CD14-positive monocyte (primary cell): ENCODE measurements at regions not wholly inside any gene's neighbourhood (a gene's known extent, or its start where the extent isn't known, plus 50 kb on each side); places are given as distances from the start of the nearest gene placed in this dataset.

Source experiments
- DNase-seq, 3 donors: peaks; one replicate each; pipeline ENCODE4 v3.0.0-alpha.2; 2011 to 2022
- H2AFZ ChIP-seq: 2 replicates; pipeline ENCODE4 v1.6.0; 2012; ENCODE audit warnings: mild to moderate bottlenecking, low read depth, low read length, inconsistent platforms; ENCODE audit not compliant: insufficient read depth, poor library complexity, severe bottlenecking
- H3K27ac ChIP-seq, 2 donors: 1 replicate in 1 of 2; 2 replicates in 1 of 2; pipeline ENCODE4 v1.5.1; 2012 to 2013; ENCODE audit warnings: low read length in 2 of 2, control low read depth in 1 of 2, inconsistent platforms in 1 of 2, low read depth in 1 of 2, mild to moderate bottlenecking in 1 of 2
- H3K27me3 ChIP-seq, 2 donors: one replicate each; pipeline versions ENCODE4 v1.6.0 to v1.6.1; 2011 to 2013; ENCODE audit warnings: low read length in 2 of 2; ENCODE audit not compliant: control insufficient read depth in 2 of 2, insufficient read depth in 2 of 2
- H3K36me3 ChIP-seq, 2 donors: replicated peaks in 1 of 2; 1 replicate in 1 of 2; 2 replicates in 1 of 2; pipeline versions ENCODE4 v1.5.1 to v1.6.1; 2012 to 2013; ENCODE audit warnings: low read length in 2 of 2, control low read depth in 1 of 2, inconsistent platforms in 1 of 2, mild to moderate bottlenecking in 1 of 2; ENCODE audit not compliant: insufficient read depth in 2 of 2, control insufficient read depth in 1 of 2
- H3K4me1 ChIP-seq, 2 donors: 1 replicate in 1 of 2; 2 replicates in 1 of 2; pipeline versions ENCODE4 v1.5.1 to v1.6.1; 2012 to 2013; ENCODE audit warnings: low read length in 2 of 2, control low read depth in 1 of 2, inconsistent platforms in 1 of 2, mild to moderate bottlenecking in 1 of 2, moderate library complexity in 1 of 2; ENCODE audit not compliant: insufficient read depth in 2 of 2, control insufficient read depth in 1 of 2
- H3K4me2 ChIP-seq: replicated peaks from 2 replicates; pipeline ENCODE3; 2012; ENCODE audit warnings: low read length, moderate library complexity, mild to moderate bottlenecking; ENCODE audit not compliant: poor library complexity, severe bottlenecking; ENCODE audit errors: extremely low read depth
- H3K4me3 ChIP-seq, 3 experiments: fragments of 200-600 bp in 1 of 3; sonication (generic) in 1 of 3; replicated peaks in 1 of 3; 1 replicate in 2 of 3; 2 replicates in 1 of 3; pipeline ENCODE4 v1.5.1; 2011 to 2013; ENCODE audit warnings: low read length in 3 of 3, mild to moderate bottlenecking in 3 of 3, control low read depth in 2 of 3, low read depth in 2 of 3, inconsistent platforms in 1 of 3, moderate library complexity in 1 of 3
- H3K79me2 ChIP-seq: 2 replicates; pipeline ENCODE4 v1.6.0; 2012; ENCODE audit warnings: mild to moderate bottlenecking, control low read depth, inconsistent platforms, low read length, moderate library complexity; ENCODE audit not compliant: insufficient read depth
- H3K9ac ChIP-seq: 2 replicates; pipeline ENCODE4 v1.6.0; 2017; ENCODE audit warnings: low read length, mild to moderate bottlenecking; ENCODE audit not compliant: insufficient read depth, poor library complexity, severe bottlenecking
- H3K9me3 ChIP-seq, 2 donors: replicated peaks in 1 of 2; 1 replicate in 1 of 2; 2 replicates in 1 of 2; pipeline versions ENCODE4 v1.5.1 to v1.6.1; 2012 to 2013; ENCODE audit warnings: low read length in 2 of 2, control low read depth in 1 of 2; ENCODE audit not compliant: control insufficient read depth in 1 of 2, insufficient read depth in 1 of 2
- H4K20me1 ChIP-seq: 2 replicates; pipeline ENCODE4 v1.6.0; 2012; ENCODE audit warnings: mild to moderate bottlenecking, low read length, control low read depth, moderate library complexity; ENCODE audit not compliant: insufficient read depth
- H3K27ac Mint-ChIP-seq, 7 donors: one replicate each; pipeline ENCODE4 v1.8.0; 2020; ENCODE audit warnings: mild to moderate bottlenecking in 7 of 7, mixed read lengths in 7 of 7, moderate library complexity in 6 of 7, inconsistent platforms in 2 of 7
- H3K27me3 Mint-ChIP-seq, 3 donors: one replicate each; pipeline ENCODE4 v1.8.0; 2021 to 2022; ENCODE audit warnings: low read depth in 3 of 3, mild to moderate bottlenecking in 3 of 3, mixed read lengths in 3 of 3, moderate library complexity in 3 of 3, inconsistent platforms in 1 of 3
- H3K36me3 Mint-ChIP-seq, 2 donors: one replicate each; pipeline ENCODE4 v1.8.0; 2020; ENCODE audit warnings: mixed read lengths in 2 of 2, inconsistent platforms in 1 of 2, mild to moderate bottlenecking in 1 of 2
- H3K4me1 Mint-ChIP-seq: one replicate; pipeline ENCODE4 v1.8.0; 2020; ENCODE audit warnings: mild to moderate bottlenecking, mixed read lengths
- H3K4me3 Mint-ChIP-seq, 2 donors: one replicate each; pipeline ENCODE4 v1.8.0; 2020; ENCODE audit warnings: mild to moderate bottlenecking in 2 of 2, mixed read lengths in 2 of 2, moderate library complexity in 1 of 2
- H3K9me3 Mint-ChIP-seq, 7 donors: one replicate each; pipeline ENCODE4 v1.8.0; 2020 to 2022; ENCODE audit warnings: mixed read lengths in 7 of 7, mild to moderate bottlenecking in 6 of 7, moderate library complexity in 6 of 7, inconsistent platforms in 2 of 7
- WGBS: methylation state at CpG from one replicate; pipeline ENCODE4 v1.1.5; 2013; ENCODE audit warnings: missing lambda C conversion rate; ENCODE audit not compliant: insufficient coverage; 5-methylcytosine and 5-hydroxymethylcytosine counted together
- intact Hi-C, 2 donors: fragments of 100-400 bp; cut with micrococcal nuclease; formaldehyde crosslinking; loops; one replicate each; pipeline versions ENCODE4 v1.15.0 to v1.15.1; 2023
- TF ChIP-seq, protein P1 (sequence below): fragments of 200-600 bp; IDR thresholded peaks from one replicate; pipeline ENCODE4 v1.8.0; 2022; ENCODE audit warnings: antibody characterized with exemption, mild to moderate bottlenecking

- H3K9ac ChIP-seq, result no peak overlapping the region
- H3K79me2 ChIP-seq, result no peaks in the 10 kb centered on the region
- Mint-ChIP-seq H3K4me1 (peaks cover 6% of the 10 kb centered on the region), H3K27ac (no peak overlapping the region), H3K27me3 (peaks cover 0 to 2% (median 0%) of the 10 kb centered on the region in 3 donors), H3K36me3 (no peaks in the 10 kb centered on the region), H3K9me3 (peaks cover 3 to 16% (median 6%) of the 10 kb centered on the region in 7 donors), H3K4me3 (no peak overlapping the region)
- H3K4me1 ChIP-seq, result peaks cover 0 to 9% of the 10 kb centered on the region in 2 donors
- H2AFZ ChIP-seq, result no peak overlapping the region
- no peaks in the 10 kb centered on the region for H3K27me3 ChIP-seq
- H3K4me3 ChIP-seq, result no peak overlapping the region
- no peak overlapping the region for H3K4me2 ChIP-seq
- H4K20me1 ChIP-seq, result no peaks in the 10 kb centered on the region
- no peak overlapping the region for H3K27ac ChIP-seq
- intact Hi-C loops, result no loop called here
- 73% methylated on average over 2 of the region's 10 CpGs for WGBS
- DNase-seq, result no peak
- H3K9me3 ChIP-seq, result no peaks in the 10 kb centered on the region
- TF ChIP-seq, protein P1, sequence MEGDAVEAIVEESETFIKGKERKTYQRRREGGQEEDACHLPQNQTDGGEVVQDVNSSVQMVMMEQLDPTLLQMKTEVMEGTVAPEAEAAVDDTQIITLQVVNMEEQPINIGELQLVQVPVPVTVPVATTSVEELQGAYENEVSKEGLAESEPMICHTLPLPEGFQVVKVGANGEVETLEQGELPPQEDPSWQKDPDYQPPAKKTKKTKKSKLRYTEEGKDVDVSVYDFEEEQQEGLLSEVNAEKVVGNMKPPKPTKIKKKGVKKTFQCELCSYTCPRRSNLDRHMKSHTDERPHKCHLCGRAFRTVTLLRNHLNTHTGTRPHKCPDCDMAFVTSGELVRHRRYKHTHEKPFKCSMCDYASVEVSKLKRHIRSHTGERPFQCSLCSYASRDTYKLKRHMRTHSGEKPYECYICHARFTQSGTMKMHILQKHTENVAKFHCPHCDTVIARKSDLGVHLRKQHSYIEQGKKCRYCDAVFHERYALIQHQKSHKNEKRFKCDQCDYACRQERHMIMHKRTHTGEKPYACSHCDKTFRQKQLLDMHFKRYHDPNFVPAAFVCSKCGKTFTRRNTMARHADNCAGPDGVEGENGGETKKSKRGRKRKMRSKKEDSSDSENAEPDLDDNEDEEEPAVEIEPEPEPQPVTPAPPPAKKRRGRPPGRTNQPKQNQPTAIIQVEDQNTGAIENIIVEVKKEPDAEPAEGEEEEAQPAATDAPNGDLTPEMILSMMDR, result no peak
- H3K36me3 ChIP-seq, result no peaks in the 10 kb centered on the region
Observed at GRCh38 chr6:169145991-169146501, 107.6 kb downstream of the THBS2 start.

GRCh38 chr6:169145496-169145895, 108.2 kb downstream of the THBS2 start:
- DNase-seq, result no peak
- H3K27ac Mint-ChIP-seq, result no peak overlapping the region
- no peak overlapping the region for H3K27ac ChIP-seq
- 94% methylated on average over 3 of the region's 6 CpGs for WGBS
- no peaks in the 10 kb centered on the region for H3K27me3 ChIP-seq
- intact Hi-C loops, result no loop called here
- H3K4me2 ChIP-seq, result no peak overlapping the region
- no peaks in the 10 kb centered on the region for H3K9me3 ChIP-seq
- H3K36me3 Mint-ChIP-seq, result no peaks in the 10 kb centered on the region
- H3K4me3 Mint-ChIP-seq, result no peak overlapping the region
- H2AFZ ChIP-seq, result no peak overlapping the region
- peaks cover 0 to 9% of the 10 kb centered on the region in 2 donors for H3K4me1 ChIP-seq
- H3K4me3 ChIP-seq, result no peak overlapping the region
- H3K79me2 ChIP-seq, result no peaks in the 10 kb centered on the region
- no peak overlapping the region for H3K9ac ChIP-seq
- no peaks in the 10 kb centered on the region for H3K36me3 ChIP-seq
- TF ChIP-seq, protein P1, result no peak
- H3K27me3 Mint-ChIP-seq, result peaks cover 0 to 2% (median 0%) of the 10 kb centered on the region in 3 donors
- peaks cover 6% of the 10 kb centered on the region for H3K4me1 Mint-ChIP-seq
- no peaks in the 10 kb centered on the region for H4K20me1 ChIP-seq
- peaks cover 4 to 11% (median 6%) of the 10 kb centered on the region in 7 donors for H3K9me3 Mint-ChIP-seq
